ENCODE measurements at regions not wholly inside any gene's neighbourhood (a gene's known extent, or its start where the extent isn't known, plus 50 kb on each side); places are given as distances from the start of the nearest gene placed in this dataset.

DNA sequence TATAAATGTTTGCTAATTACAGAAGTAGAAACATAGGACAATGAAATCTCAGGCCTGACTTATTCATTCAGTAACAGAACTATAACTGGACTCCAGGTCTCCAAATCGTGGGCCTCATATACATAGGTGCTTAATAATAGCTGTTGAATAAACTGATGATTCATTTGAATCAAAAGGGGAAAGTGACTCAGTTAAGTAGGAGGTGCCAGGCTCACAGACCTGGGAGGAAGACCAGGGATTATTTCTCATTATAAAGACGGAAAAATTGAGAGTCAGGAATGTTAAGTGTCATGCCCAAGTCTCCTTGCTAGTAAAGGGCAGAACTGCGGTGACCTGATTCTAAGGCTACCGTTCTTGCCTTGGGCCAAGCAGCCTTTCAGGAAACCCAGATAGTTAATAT is 131.5 kb downstream of the HS3ST1 start:
- Histone ChIP-seq H3K4me1 (replicated peaks in 1 of 2) (no peaks in the 10 kb centered on the region), H3K4me3 (no peak overlapping the region), H3K27me3 (no peaks in the 10 kb centered on the region), H3K36me3 (replicated peaks in 1 of 2) (no peaks in the 10 kb centered on the region), H3K27ac (no peak overlapping the region), H3K9me3 (replicated peaks in 1 of 3) (no peaks in the 10 kb centered on the region)
- DNase-seq, result no peak
- intact Hi-C loops (cut with DNase I), result no loop called here
- 66 to 80% (median 73%) methylated on average over 4 of the region's 4 CpGs for WGBS, 4 donors
- TF ChIP-seq, protein P1, sequence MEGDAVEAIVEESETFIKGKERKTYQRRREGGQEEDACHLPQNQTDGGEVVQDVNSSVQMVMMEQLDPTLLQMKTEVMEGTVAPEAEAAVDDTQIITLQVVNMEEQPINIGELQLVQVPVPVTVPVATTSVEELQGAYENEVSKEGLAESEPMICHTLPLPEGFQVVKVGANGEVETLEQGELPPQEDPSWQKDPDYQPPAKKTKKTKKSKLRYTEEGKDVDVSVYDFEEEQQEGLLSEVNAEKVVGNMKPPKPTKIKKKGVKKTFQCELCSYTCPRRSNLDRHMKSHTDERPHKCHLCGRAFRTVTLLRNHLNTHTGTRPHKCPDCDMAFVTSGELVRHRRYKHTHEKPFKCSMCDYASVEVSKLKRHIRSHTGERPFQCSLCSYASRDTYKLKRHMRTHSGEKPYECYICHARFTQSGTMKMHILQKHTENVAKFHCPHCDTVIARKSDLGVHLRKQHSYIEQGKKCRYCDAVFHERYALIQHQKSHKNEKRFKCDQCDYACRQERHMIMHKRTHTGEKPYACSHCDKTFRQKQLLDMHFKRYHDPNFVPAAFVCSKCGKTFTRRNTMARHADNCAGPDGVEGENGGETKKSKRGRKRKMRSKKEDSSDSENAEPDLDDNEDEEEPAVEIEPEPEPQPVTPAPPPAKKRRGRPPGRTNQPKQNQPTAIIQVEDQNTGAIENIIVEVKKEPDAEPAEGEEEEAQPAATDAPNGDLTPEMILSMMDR (IDR thresholded peaks at IDR 0.05), result no peak
- no peak for TF ChIP-seq POLR2A (IDR thresholded peaks at IDR 0.05)

DNA sequence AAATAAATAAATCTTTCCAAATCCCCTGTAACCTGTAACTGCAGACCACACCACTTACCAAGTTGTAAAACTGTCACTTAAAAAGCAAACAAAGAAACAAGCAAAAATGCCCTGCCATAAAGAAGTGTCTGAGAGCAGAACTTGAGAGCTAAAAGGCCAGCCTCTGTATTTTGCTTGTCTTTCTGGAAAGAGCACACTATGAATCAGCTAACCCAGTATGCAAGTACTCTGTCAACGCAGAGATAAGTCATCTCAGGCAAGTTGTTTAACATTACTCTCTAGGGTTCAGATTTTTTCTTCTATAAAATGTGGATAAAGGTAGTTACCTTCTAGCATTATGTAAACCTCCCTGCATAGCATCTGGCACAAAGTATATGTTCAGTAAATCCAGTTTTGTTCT is 134.8 kb downstream of the HS3ST1 start:
- Histone ChIP-seq H3K9me3 (replicated peaks in 1 of 3) (no peaks in the 10 kb centered on the region), H3K36me3 (replicated peaks in 1 of 2) (no peaks in the 10 kb centered on the region), H3K4me3 (no peak overlapping the region), H3K4me1 (replicated peaks in 1 of 2) (no peaks in the 10 kb centered on the region), H3K27me3 (no peaks in the 10 kb centered on the region), H3K27ac (no peak overlapping the region)
- WGBS, 4 donors, result 80 to 93% (median 83%) methylated on average over 1 of the region's 1 CpG
- intact Hi-C loops (cut with DNase I), result no loop called here
- no peak for DNase-seq
- no peak for TF ChIP-seq POLR2A (IDR thresholded peaks at IDR 0.05)
- TF ChIP-seq, protein P1 (IDR thresholded peaks at IDR 0.05), result no peak

DNA sequence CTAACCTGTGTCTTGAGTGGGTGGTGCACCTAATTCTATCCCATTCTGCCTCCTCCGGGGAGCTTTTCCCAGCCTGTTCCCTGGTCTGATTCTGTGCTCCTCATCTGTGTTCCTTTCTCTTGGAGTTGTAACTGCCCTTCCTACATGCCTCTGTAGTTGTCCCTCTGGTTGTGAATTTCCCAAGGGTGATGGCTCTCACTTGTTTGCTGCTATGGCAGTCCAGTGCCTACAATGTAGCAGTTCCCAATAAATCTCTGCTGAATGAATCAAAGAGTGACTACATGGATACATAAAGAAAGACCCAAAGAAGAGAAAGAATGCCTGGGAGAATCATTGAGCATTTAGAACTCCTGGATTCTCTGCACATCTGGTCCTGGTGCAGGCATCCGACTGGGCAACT is 141.6 kb downstream of the HS3ST1 start:
- H3K36me3 ChIP-seq (replicated peaks in 1 of 2), result no peaks in the 10 kb centered on the region
- DNase-seq, result no peak
- TF ChIP-seq, protein P1 (IDR thresholded peaks at IDR 0.05), result no peak
- no peak for TF ChIP-seq POLR2A (IDR thresholded peaks at IDR 0.05)
- WGBS, 4 donors, result 79 to 95% (median 90%) methylated on average over 2 of the region's 2 CpGs
- H3K9me3 ChIP-seq (replicated peaks in 1 of 3), result no peaks in the 10 kb centered on the region
- no peak overlapping the region for H3K4me3 ChIP-seq
- H3K27ac ChIP-seq, result no peak overlapping the region
- intact Hi-C loops (cut with DNase I), result no loop called here
- no peaks in the 10 kb centered on the region for H3K27me3 ChIP-seq
- no peaks in the 10 kb centered on the region for H3K4me1 ChIP-seq (replicated peaks in 1 of 2)

DNA sequence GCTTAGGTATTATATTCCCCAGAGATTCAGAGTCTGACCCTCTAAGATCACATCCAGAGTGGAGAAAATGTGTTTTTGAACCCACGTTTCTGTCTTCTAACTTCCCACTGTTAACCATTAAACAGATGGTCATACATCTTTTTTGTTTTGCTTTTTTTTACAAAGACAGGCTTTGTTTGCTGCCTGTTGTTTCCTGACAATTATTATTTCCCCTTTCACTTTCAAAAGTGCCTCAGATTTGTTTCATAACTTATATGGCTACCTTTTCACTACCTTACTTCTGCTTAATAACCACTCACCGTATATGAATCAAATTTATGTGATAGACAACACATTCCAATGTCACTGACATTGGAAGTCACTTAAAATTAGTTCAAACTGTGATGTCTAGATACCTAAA is 142.2 kb downstream of the HS3ST1 start:
- H3K27me3 ChIP-seq, result no peaks in the 10 kb centered on the region
- no peaks in the 10 kb centered on the region for H3K36me3 ChIP-seq (replicated peaks in 1 of 2)
- no peaks in the 10 kb centered on the region for H3K9me3 ChIP-seq (replicated peaks in 1 of 3)
- WGBS, 4 donors, result 42 to 58% (median 46%) methylated on average over 2 of the region's 2 CpGs
- H3K4me1 ChIP-seq (replicated peaks in 1 of 2), result no peaks in the 10 kb centered on the region
- H3K27ac ChIP-seq, result no peak overlapping the region
- no peak for TF ChIP-seq POLR2A (IDR thresholded peaks at IDR 0.05)
- TF ChIP-seq, protein P1 (IDR thresholded peaks at IDR 0.05), result no peak
- H3K4me3 ChIP-seq, result no peak overlapping the region
- no peak for DNase-seq
- intact Hi-C loops (cut with DNase I), result no loop called here

Data from adrenal gland (tissue), 9 donors.